ENCODE measurements at regions not wholly inside any gene's neighbourhood (a gene's known extent, or its start where the extent isn't known, plus 50 kb on each side); places are given as distances from the start of the nearest gene placed in this dataset.

DNA sequence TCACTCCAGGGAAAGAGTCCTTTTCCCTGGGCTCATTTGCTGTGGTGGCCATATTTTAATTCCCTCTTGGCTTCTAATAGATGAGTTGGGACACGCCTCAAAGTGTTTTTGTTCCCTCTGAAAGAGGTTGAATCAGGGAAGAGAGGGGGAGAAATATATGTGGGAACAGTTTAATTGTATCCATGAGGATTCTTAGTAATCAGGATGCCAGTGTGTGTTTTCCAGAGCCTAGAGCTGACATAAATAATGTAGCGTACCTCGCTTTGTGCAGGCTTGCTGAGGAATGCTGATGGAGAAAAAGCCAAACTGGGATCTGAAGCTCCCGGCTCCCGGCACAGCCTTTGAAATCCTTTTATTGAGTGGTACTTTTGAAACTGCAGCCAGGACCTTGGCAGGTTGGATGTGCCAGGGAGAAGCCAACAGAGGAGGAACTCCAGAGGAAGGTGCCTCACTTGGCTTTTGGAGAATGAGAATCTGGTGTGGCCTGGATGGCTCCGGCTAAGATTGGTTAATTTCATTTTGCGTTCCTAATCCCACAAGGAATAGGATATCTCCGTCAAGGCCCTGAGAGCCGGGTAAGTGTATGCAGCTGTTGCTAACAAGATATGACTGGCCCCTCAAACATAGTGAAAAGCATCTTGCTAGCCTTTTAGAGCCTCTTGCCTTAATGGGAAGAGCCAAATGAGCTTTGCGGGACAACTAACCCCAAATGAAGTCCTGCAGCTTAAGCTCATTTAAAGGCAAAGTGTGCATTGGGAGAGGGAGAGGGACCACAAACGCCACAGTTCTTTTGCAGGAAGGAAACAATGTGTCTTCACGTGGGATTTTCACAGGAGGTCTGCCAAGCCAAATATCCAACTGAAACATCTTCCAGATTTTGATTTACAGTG lies 471.1 kb upstream of the WWC1 start:
- H3K9me3 Mint-ChIP-seq (ENCODE audit: unreplicated experiment) = no peaks in the 10 kb centered on the region
- intact Hi-C loops (cut with micrococcal nuclease) = no loop called here
- DNase-seq (ENCODE audit: unreplicated experiment) = no peak
- CTCF ChIA-PET = interaction anchor here (0.5 to 2.3 kb wide), 4 partner anchors 98 to 957 kb away, joined by 3 to 6 read pairs (median 3); no protein-coding TSS in a partner anchor
- no peak overlapping the region for H3K27ac Mint-ChIP-seq (ENCODE audit: low read depth, unreplicated experiment)
- no peaks in the 10 kb centered on the region for H3K27me3 Mint-ChIP-seq (ENCODE audit: insufficient read depth, unreplicated experiment)
- no peak overlapping the region for H3K4me3 Mint-ChIP-seq (ENCODE audit: unreplicated experiment)
- no TSS peak for BruUV-seq (replicated peaks)
- POLR2A ChIA-PET = interaction anchor here (1.9 kb wide), 1 partner anchor 9 kb away, joined by 10 read pairs; no protein-coding TSS in a partner anchor
- H3K4me1 Mint-ChIP-seq (ENCODE audit: insufficient read depth, unreplicated experiment) = peaks cover 19% of the 10 kb centered on the region
- TF ChIP-seq, protein P1, sequence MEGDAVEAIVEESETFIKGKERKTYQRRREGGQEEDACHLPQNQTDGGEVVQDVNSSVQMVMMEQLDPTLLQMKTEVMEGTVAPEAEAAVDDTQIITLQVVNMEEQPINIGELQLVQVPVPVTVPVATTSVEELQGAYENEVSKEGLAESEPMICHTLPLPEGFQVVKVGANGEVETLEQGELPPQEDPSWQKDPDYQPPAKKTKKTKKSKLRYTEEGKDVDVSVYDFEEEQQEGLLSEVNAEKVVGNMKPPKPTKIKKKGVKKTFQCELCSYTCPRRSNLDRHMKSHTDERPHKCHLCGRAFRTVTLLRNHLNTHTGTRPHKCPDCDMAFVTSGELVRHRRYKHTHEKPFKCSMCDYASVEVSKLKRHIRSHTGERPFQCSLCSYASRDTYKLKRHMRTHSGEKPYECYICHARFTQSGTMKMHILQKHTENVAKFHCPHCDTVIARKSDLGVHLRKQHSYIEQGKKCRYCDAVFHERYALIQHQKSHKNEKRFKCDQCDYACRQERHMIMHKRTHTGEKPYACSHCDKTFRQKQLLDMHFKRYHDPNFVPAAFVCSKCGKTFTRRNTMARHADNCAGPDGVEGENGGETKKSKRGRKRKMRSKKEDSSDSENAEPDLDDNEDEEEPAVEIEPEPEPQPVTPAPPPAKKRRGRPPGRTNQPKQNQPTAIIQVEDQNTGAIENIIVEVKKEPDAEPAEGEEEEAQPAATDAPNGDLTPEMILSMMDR (IDR thresholded peaks at IDR 0.05; ENCODE audit: unreplicated experiment) = no peak
- no peaks in the 10 kb centered on the region for H3K36me3 Mint-ChIP-seq (ENCODE audit: insufficient read depth, unreplicated experiment)

DNA sequence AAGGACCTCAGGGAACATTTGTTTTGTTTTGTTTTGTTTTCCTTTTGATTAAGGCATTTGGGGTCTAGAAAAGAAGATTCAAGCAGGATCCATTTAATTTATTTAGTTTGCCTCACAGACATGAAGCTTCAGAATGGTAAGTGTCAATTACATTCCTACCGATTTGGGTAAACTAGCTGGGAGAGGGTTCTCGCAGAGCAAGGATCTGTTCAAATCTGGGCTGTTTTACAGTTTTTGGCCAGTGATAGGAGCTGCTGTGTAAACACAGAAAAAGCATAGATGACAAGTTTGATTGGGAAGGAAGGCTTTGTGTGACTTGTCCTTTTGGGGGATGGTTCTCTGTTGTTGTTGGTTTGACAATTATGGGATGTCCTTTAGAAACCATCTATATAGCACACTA lies 470.3 kb upstream of the WWC1 start:
- intact Hi-C loops (cut with micrococcal nuclease) = no loop called here
- H3K4me1 Mint-ChIP-seq (ENCODE audit: insufficient read depth, unreplicated experiment) = peaks cover 11% of the 10 kb centered on the region
- H3K27me3 Mint-ChIP-seq (ENCODE audit: insufficient read depth, unreplicated experiment) = no peaks in the 10 kb centered on the region
- no peak overlapping the region for H3K27ac Mint-ChIP-seq (ENCODE audit: low read depth, unreplicated experiment)
- TF ChIP-seq, protein P1 (IDR thresholded peaks at IDR 0.05; ENCODE audit: unreplicated experiment) = no peak
- no TSS peak for BruUV-seq (replicated peaks)
- H3K4me3 Mint-ChIP-seq (ENCODE audit: unreplicated experiment) = no peak overlapping the region
- CTCF ChIA-PET = interaction anchor here (0.5 to 2.3 kb wide), 3 partner anchors 98 to 958 kb away, joined by 3 to 6 read pairs (median 3); no protein-coding TSS in a partner anchor
- POLR2A ChIA-PET = no interaction called here
- no peaks in the 10 kb centered on the region for H3K36me3 Mint-ChIP-seq (ENCODE audit: insufficient read depth, unreplicated experiment)
- H3K9me3 Mint-ChIP-seq (ENCODE audit: unreplicated experiment) = no peaks in the 10 kb centered on the region
- DNase-seq (ENCODE audit: unreplicated experiment) = no peak

DNA sequence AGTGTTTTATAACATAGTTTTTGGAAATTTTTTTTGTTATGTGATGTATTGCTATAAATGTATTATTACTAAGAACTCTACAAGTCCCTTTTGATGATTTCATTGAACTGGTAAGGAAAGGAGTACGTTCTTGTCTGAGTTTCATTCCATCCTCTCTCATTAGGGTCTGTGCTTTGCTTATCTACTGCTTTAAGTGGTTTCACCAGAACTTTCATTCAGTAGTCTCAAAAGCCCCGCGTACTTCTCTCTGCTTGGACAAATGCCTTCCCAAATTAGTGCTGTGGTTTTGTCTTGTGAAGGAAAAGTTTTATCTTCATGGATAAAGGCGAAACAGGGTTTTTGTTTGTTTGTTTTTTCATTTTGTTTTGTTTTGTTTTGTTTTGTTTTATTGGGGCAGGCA lies 469.8 kb upstream of the WWC1 start:
- no peaks in the 10 kb centered on the region for H3K9me3 Mint-ChIP-seq (ENCODE audit: unreplicated experiment)
- H3K27ac Mint-ChIP-seq (ENCODE audit: low read depth, unreplicated experiment) = no peak overlapping the region
- H3K27me3 Mint-ChIP-seq (ENCODE audit: insufficient read depth, unreplicated experiment) = no peaks in the 10 kb centered on the region
- H3K4me3 Mint-ChIP-seq (ENCODE audit: unreplicated experiment) = no peak overlapping the region
- CTCF ChIA-PET = interaction anchor here (2.3 kb wide), 1 partner anchor 99 kb away, joined by 6 read pairs; no protein-coding TSS in a partner anchor
- POLR2A ChIA-PET = interaction anchor here (1.4 kb wide), 1 partner anchor 15 kb away, joined by 4 read pairs; no protein-coding TSS in a partner anchor
- BruUV-seq (replicated peaks) = no TSS peak
- TF ChIP-seq, protein P1 (IDR thresholded peaks at IDR 0.05; ENCODE audit: unreplicated experiment) = no peak
- no peak for DNase-seq (ENCODE audit: unreplicated experiment)
- no peaks in the 10 kb centered on the region for H3K36me3 Mint-ChIP-seq (ENCODE audit: insufficient read depth, unreplicated experiment)
- H3K4me1 Mint-ChIP-seq (ENCODE audit: insufficient read depth, unreplicated experiment) = peaks cover 5% of the 10 kb centered on the region
- intact Hi-C loops (cut with micrococcal nuclease) = no loop called here

DNA sequence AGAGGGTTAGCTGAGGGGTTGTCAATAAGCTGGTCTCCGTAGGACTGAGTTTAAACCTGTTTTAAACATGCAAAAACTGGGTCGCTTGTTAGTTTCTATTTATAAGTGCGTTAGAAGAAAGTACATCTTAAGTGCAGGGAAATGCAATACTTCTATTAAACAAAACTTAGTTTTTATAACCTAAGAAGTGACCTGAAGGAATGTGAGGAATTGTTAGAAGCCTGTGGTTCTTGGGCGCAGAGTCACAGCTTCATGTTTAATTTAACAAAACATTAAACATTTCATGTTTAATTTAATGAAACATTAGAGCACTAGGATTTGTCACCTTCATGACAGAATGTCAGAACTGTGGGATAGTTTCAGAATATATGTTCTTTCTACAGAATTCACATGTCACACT lies 469.2 kb upstream of the WWC1 start:
- no peaks in the 10 kb centered on the region for H3K4me1 Mint-ChIP-seq (ENCODE audit: insufficient read depth, unreplicated experiment)
- TF ChIP-seq, protein P1 (IDR thresholded peaks at IDR 0.05; ENCODE audit: unreplicated experiment) = no peak
- no peaks in the 10 kb centered on the region for H3K36me3 Mint-ChIP-seq (ENCODE audit: insufficient read depth, unreplicated experiment)
- CTCF ChIA-PET = interaction anchor here (0.8 kb wide), 1 partner anchor 59 kb away, joined by 4 read pairs; no protein-coding TSS in a partner anchor
- no TSS peak for BruUV-seq (replicated peaks)
- intact Hi-C loops (cut with micrococcal nuclease) = no loop called here
- H3K9me3 Mint-ChIP-seq (ENCODE audit: unreplicated experiment) = no peaks in the 10 kb centered on the region
- H3K27ac Mint-ChIP-seq (ENCODE audit: low read depth, unreplicated experiment) = no peak overlapping the region
- POLR2A ChIA-PET = interaction anchor here (1.4 kb wide), 1 partner anchor 16 kb away, joined by 4 read pairs; no protein-coding TSS in a partner anchor
- no peaks in the 10 kb centered on the region for H3K27me3 Mint-ChIP-seq (ENCODE audit: insufficient read depth, unreplicated experiment)
- H3K4me3 Mint-ChIP-seq (ENCODE audit: unreplicated experiment) = no peak overlapping the region
- DNase-seq (ENCODE audit: unreplicated experiment) = no peak

All from MCF 10A (cell line).